Endothelial cell of umbilical vein (primary cell): ENCODE measurements at regions not wholly inside any gene's neighbourhood (a gene's known extent, or its start where the extent isn't known, plus 50 kb on each side); places are given as distances from the start of the nearest gene placed in this dataset.

Experiments
- EZH2 ChIP-seq: IDR thresholded peaks from 2 replicates; pipeline ENCODE4 v1.6.1; 2012; ENCODE audit warnings: borderline replicate concordance, low read depth, mild to moderate bottlenecking, moderate library complexity, low read length, inconsistent platforms; ENCODE audit not compliant: severe bottlenecking
- FOS ChIP-seq: IDR thresholded peaks from 2 replicates; pipeline ENCODE4 v1.6.1; 2011; ENCODE audit warnings: mild to moderate bottlenecking, low read length, moderate library complexity, borderline replicate concordance; ENCODE audit not compliant: insufficient read depth
- JUN ChIP-seq: IDR thresholded peaks from 2 replicates; pipeline ENCODE4 v1.6.1; 2011; ENCODE audit warnings: borderline replicate concordance, low read depth; ENCODE audit not compliant: insufficient read length, insufficient read depth
- MYC ChIP-seq: IDR thresholded peaks from one replicate; pipeline ENCODE4 v1.6.1; 2011; ENCODE audit warnings: mild to moderate bottlenecking, low read depth, low read length
- POLR2A ChIP-seq: IDR thresholded peaks from 2 replicates; pipeline ENCODE4 v1.6.1; 2012; ENCODE audit warnings: low read depth, mild to moderate bottlenecking, control low read depth, low read length
- POLR2AphosphoS5 ChIP-seq: IDR thresholded peaks from 2 replicates; pipeline ENCODE4 v1.6.1; 2012; ENCODE audit warnings: low read depth, mild to moderate bottlenecking, control low read depth, low read length, moderate library complexity; ENCODE audit not compliant: insufficient read depth
- TF ChIP-seq, protein P1 (sequence below), 2 donors: IDR thresholded peaks; 1 replicate in 1 of 2; 2 replicates in 1 of 2; pipeline ENCODE4 v1.5.1; 2011; ENCODE audit warnings: low read length in 2 of 2, mild to moderate bottlenecking in 2 of 2, moderate library complexity in 2 of 2, control low read depth in 1 of 2, inconsistent platforms in 1 of 2, low read depth in 1 of 2; ENCODE audit not compliant: insufficient read depth in 1 of 2; ENCODE audit errors: extremely low read depth in 1 of 2
- TF ChIP-seq, protein P2 (sequence below): IDR thresholded peaks from 2 replicates; pipeline ENCODE4 v1.6.1; 2011; ENCODE audit not compliant: insufficient read depth, insufficient read length

DNA sequence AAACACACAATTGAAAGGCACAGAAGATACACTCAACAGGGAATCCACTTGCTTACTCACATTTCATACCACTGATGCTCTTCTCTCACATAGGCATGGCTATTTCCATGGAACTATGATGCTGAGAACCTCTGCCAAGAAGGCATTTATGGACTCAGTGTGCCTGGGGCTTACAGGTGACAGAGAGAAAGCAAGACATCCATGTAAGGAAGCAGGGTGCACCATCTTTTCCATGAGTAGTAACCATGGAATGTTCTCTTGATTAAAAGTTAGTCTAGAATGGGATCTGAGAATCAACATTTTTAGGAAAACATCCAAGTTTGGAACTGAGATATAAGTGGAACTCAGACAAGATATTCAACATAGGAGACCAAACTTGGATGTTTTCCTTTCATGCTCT lies 52.5 kb upstream of the MACC1 start:
- TF ChIP-seq, protein P1, sequence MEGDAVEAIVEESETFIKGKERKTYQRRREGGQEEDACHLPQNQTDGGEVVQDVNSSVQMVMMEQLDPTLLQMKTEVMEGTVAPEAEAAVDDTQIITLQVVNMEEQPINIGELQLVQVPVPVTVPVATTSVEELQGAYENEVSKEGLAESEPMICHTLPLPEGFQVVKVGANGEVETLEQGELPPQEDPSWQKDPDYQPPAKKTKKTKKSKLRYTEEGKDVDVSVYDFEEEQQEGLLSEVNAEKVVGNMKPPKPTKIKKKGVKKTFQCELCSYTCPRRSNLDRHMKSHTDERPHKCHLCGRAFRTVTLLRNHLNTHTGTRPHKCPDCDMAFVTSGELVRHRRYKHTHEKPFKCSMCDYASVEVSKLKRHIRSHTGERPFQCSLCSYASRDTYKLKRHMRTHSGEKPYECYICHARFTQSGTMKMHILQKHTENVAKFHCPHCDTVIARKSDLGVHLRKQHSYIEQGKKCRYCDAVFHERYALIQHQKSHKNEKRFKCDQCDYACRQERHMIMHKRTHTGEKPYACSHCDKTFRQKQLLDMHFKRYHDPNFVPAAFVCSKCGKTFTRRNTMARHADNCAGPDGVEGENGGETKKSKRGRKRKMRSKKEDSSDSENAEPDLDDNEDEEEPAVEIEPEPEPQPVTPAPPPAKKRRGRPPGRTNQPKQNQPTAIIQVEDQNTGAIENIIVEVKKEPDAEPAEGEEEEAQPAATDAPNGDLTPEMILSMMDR (IDR thresholded peaks at IDR 0.05; ENCODE audit: extremely low read depth in 1 of 2, insufficient read depth in 1 of 2, low read depth in 1 of 2, low read length in 2 of 2) = no peak
- TF ChIP-seq POLR2A = no peak
- TF ChIP-seq, protein P2, sequence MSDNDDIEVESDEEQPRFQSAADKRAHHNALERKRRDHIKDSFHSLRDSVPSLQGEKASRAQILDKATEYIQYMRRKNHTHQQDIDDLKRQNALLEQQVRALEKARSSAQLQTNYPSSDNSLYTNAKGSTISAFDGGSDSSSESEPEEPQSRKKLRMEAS = no peak
- no peak for TF ChIP-seq EZH2
- TF ChIP-seq POLR2AphosphoS5 = no peak
- no peak for TF ChIP-seq JUN
- no peak for TF ChIP-seq MYC
- TF ChIP-seq FOS = no peak
